ENCODE measurements at regions not wholly inside any gene's neighbourhood (a gene's known extent, or its start where the extent isn't known, plus 50 kb on each side); places are given as distances from the start of the nearest gene placed in this dataset.
"Not testable (repeated sequence)": the region's sequence is repeated elsewhere in the genome, so short reads cannot be mapped to it uniquely, and the experiment has no call there.

DNA sequence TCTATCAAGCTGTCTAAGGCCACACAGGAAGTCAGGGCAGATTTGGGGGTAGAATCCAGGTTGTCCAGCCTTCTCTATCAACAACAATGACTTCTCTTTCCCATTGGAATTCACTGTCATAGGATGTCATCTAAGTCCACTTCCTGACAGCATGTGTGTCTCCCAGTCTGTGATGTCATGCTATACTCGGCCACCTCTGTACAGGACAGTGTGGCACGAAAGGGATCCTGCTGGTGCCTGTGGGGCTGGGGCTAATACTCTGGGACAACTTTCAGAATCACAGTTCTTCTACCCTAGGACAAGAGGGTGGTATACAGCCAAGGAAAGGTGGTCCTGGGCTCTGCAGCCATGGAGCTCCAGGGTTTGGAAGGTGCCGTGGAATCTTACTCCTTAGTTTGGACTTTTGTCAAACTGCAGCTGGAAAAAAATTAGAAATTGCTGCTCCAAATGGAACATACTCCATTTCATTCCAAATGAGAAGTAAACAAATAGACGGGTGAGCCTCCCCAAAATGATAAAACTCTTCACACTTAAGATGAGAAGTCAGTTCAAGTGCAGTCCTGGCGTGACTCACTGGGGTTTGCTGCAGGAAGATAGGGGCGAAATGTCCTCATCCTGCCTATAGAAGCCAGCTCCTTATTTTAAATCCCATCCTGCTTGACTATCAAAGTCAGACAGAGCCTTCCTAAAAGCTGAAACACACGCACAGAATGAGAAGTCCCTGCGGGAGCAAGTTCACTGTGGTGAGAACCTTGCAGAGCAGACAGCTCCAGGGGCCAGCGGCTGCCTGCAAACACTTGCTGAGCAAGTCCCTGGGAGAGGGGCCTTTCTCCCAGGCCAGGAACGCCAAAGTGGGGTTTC is 144.2 kb upstream of the PLGLB2 start:
- H3K9me2 ChIP-seq (ENCODE audit: insufficient read depth); H3K27me3 ChIP-seq (ENCODE audit: insufficient read depth, low read length); H4K20me1 ChIP-seq (ENCODE audit: insufficient read depth); H3K4me3 ChIP-seq (replicated peaks in 1 of 2; ENCODE audit: low read depth in 1 of 2, low read length in 2 of 2); H2AFZ ChIP-seq (ENCODE audit: low read depth, low read length, poor library complexity, severe bottlenecking); intact Hi-C loops (cut with micrococcal nuclease); H3K4me2 ChIP-seq (ENCODE audit: low read length); H3K79me2 ChIP-seq (ENCODE audit: insufficient read depth, low read length); ATAC-seq; RAD21 ChIA-PET (ENCODE audit: low non-redundant PET in 1 of 2, low total read pairs in 2 of 2, uncharacterized antibody in 2 of 2, unreplicated experiment in 2 of 2); H3K36me3 ChIP-seq (ENCODE audit: control insufficient read depth in 1 of 2, insufficient read depth in 2 of 2, low read length in 2 of 2); H3K9ac ChIP-seq (ENCODE audit: low read length); H3K27ac ChIP-seq (ENCODE audit: low read depth, low read length); H3K4me1 ChIP-seq (ENCODE audit: control insufficient read depth in 1 of 2, insufficient read depth in 2 of 2, low read length in 2 of 2); H3K9me3 ChIP-seq (ENCODE audit: control insufficient read depth in 1 of 2, insufficient read depth in 1 of 2, low read depth in 1 of 2, low read length in 2 of 2); DNase-seq (ENCODE audit: low read depth, low spot score); BruUV-seq (replicated peaks); POLR2A ChIA-PET; CTCF ChIA-PET: not testable (repeated sequence)

- H2AFZ ChIP-seq (ENCODE audit: low read depth, low read length, poor library complexity, severe bottlenecking); H3K4me1 ChIP-seq (ENCODE audit: control insufficient read depth in 1 of 2, insufficient read depth in 2 of 2, low read length in 2 of 2); DNase-seq (ENCODE audit: low read depth, low spot score); ATAC-seq; RAD21 ChIA-PET (ENCODE audit: low non-redundant PET in 1 of 2, low total read pairs in 2 of 2, uncharacterized antibody in 2 of 2, unreplicated experiment in 2 of 2); H3K79me2 ChIP-seq (ENCODE audit: insufficient read depth, low read length); H3K4me3 ChIP-seq (replicated peaks in 1 of 2; ENCODE audit: low read depth in 1 of 2, low read length in 2 of 2); H3K9me3 ChIP-seq (ENCODE audit: control insufficient read depth in 1 of 2, insufficient read depth in 1 of 2, low read depth in 1 of 2, low read length in 2 of 2); H3K4me2 ChIP-seq (ENCODE audit: low read length); H3K9me2 ChIP-seq (ENCODE audit: insufficient read depth); POLR2A ChIA-PET; H4K20me1 ChIP-seq (ENCODE audit: insufficient read depth); H3K27me3 ChIP-seq (ENCODE audit: insufficient read depth, low read length); H3K36me3 ChIP-seq (ENCODE audit: control insufficient read depth in 1 of 2, insufficient read depth in 2 of 2, low read length in 2 of 2); H3K27ac ChIP-seq (ENCODE audit: low read depth, low read length); intact Hi-C loops (cut with micrococcal nuclease); H3K9ac ChIP-seq (ENCODE audit: low read length); BruUV-seq (replicated peaks); CTCF ChIA-PET: not testable (repeated sequence)
Observed at GRCh38 chr2:87604279-87604818, 143.5 kb upstream of the PLGLB2 start.

DNA sequence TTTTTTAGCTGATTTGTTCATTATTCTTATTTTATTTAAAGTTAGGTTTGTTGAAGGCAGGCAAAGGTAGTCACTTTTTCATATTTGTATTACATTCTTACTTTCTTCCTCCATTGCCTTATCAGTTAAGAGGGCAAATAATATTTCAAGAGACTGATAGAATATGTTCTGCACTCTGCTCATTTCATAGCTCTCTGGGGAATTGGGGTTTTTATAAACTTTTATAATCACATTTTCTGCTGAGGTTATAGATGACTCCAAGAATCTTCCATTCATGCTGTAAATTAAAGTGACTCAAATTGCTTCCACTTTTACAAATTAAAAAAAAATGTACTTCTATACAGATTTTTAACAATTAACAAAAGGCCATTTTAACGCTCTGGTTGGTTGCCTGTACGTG is 142.9 kb upstream of the PLGLB2 start:
- H3K27me3 ChIP-seq (ENCODE audit: insufficient read depth, low read length); H3K27ac ChIP-seq (ENCODE audit: low read depth, low read length); H3K36me3 ChIP-seq (ENCODE audit: control insufficient read depth in 1 of 2, insufficient read depth in 2 of 2, low read length in 2 of 2); POLR2A ChIA-PET; H3K4me3 ChIP-seq (replicated peaks in 1 of 2; ENCODE audit: low read depth in 1 of 2, low read length in 2 of 2); CTCF ChIA-PET; BruUV-seq (replicated peaks); H3K9ac ChIP-seq (ENCODE audit: low read length); H3K4me2 ChIP-seq (ENCODE audit: low read length); intact Hi-C loops (cut with micrococcal nuclease); H3K9me3 ChIP-seq (ENCODE audit: control insufficient read depth in 1 of 2, insufficient read depth in 1 of 2, low read depth in 1 of 2, low read length in 2 of 2); H2AFZ ChIP-seq (ENCODE audit: low read depth, low read length, poor library complexity, severe bottlenecking); H3K9me2 ChIP-seq (ENCODE audit: insufficient read depth); ATAC-seq; H3K4me1 ChIP-seq (ENCODE audit: control insufficient read depth in 1 of 2, insufficient read depth in 2 of 2, low read length in 2 of 2); H3K79me2 ChIP-seq (ENCODE audit: insufficient read depth, low read length); DNase-seq (ENCODE audit: low read depth, low spot score); H4K20me1 ChIP-seq (ENCODE audit: insufficient read depth); RAD21 ChIA-PET (ENCODE audit: low non-redundant PET in 1 of 2, low total read pairs in 2 of 2, uncharacterized antibody in 2 of 2, unreplicated experiment in 2 of 2): not testable (repeated sequence)

DNA sequence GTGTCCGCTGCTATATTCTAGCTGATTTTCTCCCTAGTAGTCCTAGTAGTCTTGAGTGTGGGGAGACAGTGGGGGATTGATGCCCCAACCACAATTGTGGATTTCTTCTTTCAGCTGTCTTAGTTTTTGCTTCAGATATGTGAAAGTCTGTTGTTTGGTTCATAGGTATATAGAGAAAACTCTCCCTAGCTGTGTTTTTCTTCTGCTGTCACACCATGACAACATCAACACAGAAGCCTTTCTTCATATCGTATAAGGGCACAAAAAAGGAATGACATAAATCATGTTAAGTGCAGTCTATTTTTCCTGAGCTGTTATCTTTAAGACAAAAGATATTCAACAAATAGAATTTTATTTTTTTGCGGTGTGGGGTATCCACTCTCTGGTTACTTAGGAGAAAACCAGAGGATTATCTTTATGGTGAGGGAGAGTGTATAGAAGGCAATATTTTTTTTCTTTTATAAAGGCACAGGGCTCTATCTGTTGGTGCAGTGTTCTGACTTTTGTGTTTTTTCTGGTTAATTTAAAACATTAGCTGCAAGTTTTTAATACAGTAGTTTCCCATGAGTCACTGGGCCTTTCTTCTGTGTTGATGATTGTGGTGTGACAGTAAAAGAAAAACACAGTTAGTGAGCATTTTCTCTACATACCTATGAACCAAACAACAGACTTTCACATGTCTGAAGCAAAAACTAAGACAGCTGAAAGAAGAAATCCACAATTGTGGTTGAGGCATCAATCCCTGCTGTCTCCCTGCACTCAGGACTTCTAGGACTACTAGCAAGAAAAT is 139.3 kb upstream of the PLGLB2 start:
- H3K27ac ChIP-seq (ENCODE audit: low read depth, low read length); CTCF ChIA-PET; H2AFZ ChIP-seq (ENCODE audit: low read depth, low read length, poor library complexity, severe bottlenecking); RAD21 ChIA-PET (ENCODE audit: low non-redundant PET in 1 of 2, low total read pairs in 2 of 2, uncharacterized antibody in 2 of 2, unreplicated experiment in 2 of 2); intact Hi-C loops (cut with micrococcal nuclease); H3K4me1 ChIP-seq (ENCODE audit: control insufficient read depth in 1 of 2, insufficient read depth in 2 of 2, low read length in 2 of 2); DNase-seq (ENCODE audit: low read depth, low spot score); ATAC-seq; POLR2A ChIA-PET; H3K36me3 ChIP-seq (ENCODE audit: control insufficient read depth in 1 of 2, insufficient read depth in 2 of 2, low read length in 2 of 2); H3K4me3 ChIP-seq (replicated peaks in 1 of 2; ENCODE audit: low read depth in 1 of 2, low read length in 2 of 2); H3K4me2 ChIP-seq (ENCODE audit: low read length); H3K9ac ChIP-seq (ENCODE audit: low read length); H3K79me2 ChIP-seq (ENCODE audit: insufficient read depth, low read length); H3K9me2 ChIP-seq (ENCODE audit: insufficient read depth); BruUV-seq (replicated peaks); H3K9me3 ChIP-seq (ENCODE audit: control insufficient read depth in 1 of 2, insufficient read depth in 1 of 2, low read depth in 1 of 2, low read length in 2 of 2); H3K27me3 ChIP-seq (ENCODE audit: insufficient read depth, low read length); H4K20me1 ChIP-seq (ENCODE audit: insufficient read depth): not testable (repeated sequence)
